ENCODE measurements at regions not wholly inside any gene's neighbourhood (a gene's known extent, or its start where the extent isn't known, plus 50 kb on each side); places are given as distances from the start of the nearest gene placed in this dataset.

DNA sequence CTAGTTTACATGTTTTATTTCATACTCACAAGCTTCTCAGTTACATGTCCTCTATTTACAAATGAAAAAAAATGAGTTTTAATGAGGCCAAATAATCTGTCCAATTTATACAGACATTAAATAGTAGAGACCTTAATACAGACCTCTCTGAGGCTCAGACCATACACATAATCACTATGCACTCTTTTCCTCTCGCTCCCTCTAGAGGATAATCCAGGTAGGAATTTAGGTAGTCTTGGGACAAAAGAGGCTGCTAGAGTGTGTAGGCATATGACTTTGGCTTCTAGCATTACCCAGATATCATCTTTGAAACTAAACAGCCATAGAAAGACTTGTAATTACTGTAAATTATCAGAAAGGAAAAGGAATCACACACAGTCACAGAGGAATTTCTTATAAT, 444.7 kb downstream of the HINT1 start:
- H3K79me2 ChIP-seq (ENCODE audit: insufficient read depth, low read length): no peaks in the 10 kb centered on the region
- no peaks in the 10 kb centered on the region for H3K4me1 ChIP-seq (ENCODE audit: control insufficient read depth in 1 of 2, insufficient read depth in 2 of 2, low read length in 2 of 2)
- Mint-ChIP-seq H3K36me3 (no peaks in the 10 kb centered on the region), H3K9me3 (peaks cover 0 to 2% (median 0%) of the 10 kb centered on the region in 7 donors), H3K27me3 (ENCODE audit: low read depth in 3 of 3) (peaks cover 1 to 3% (median 2%) of the 10 kb centered on the region in 3 donors), H3K27ac (no peak overlapping the region), H3K4me3 (no peak overlapping the region), H3K4me1 (no peaks in the 10 kb centered on the region)
- no peaks in the 10 kb centered on the region for H3K36me3 ChIP-seq (replicated peaks in 1 of 2; ENCODE audit: control insufficient read depth in 1 of 2, insufficient read depth in 2 of 2, low read length in 2 of 2)
- no peak overlapping the region for H3K27ac ChIP-seq (ENCODE audit: low read depth in 1 of 2, low read length in 2 of 2)
- no peak overlapping the region for H3K4me2 ChIP-seq (replicated peaks; ENCODE audit: extremely low read depth, low read length, poor library complexity, severe bottlenecking)
- no peak overlapping the region for H2AFZ ChIP-seq (ENCODE audit: insufficient read depth, low read depth, low read length, poor library complexity, severe bottlenecking)
- intact Hi-C loops (cut with micrococcal nuclease): no loop called here
- no peaks in the 10 kb centered on the region for H4K20me1 ChIP-seq (ENCODE audit: insufficient read depth, low read length)
- no peaks in the 10 kb centered on the region for H3K27me3 ChIP-seq (ENCODE audit: control insufficient read depth in 2 of 2, insufficient read depth in 2 of 2, low read length in 2 of 2)
- no peak overlapping the region for H3K4me3 ChIP-seq (replicated peaks in 1 of 3; ENCODE audit: low read depth in 2 of 3, low read length in 3 of 3)
- H3K9ac ChIP-seq (ENCODE audit: insufficient read depth, low read length, poor library complexity, severe bottlenecking): no peak overlapping the region
- peak in 1 of 3 donors; percentile 0 for DNase-seq
- no peaks in the 10 kb centered on the region for H3K9me3 ChIP-seq (replicated peaks in 1 of 2; ENCODE audit: control insufficient read depth in 1 of 2, insufficient read depth in 1 of 2, low read length in 2 of 2)
- TF ChIP-seq, protein P1, sequence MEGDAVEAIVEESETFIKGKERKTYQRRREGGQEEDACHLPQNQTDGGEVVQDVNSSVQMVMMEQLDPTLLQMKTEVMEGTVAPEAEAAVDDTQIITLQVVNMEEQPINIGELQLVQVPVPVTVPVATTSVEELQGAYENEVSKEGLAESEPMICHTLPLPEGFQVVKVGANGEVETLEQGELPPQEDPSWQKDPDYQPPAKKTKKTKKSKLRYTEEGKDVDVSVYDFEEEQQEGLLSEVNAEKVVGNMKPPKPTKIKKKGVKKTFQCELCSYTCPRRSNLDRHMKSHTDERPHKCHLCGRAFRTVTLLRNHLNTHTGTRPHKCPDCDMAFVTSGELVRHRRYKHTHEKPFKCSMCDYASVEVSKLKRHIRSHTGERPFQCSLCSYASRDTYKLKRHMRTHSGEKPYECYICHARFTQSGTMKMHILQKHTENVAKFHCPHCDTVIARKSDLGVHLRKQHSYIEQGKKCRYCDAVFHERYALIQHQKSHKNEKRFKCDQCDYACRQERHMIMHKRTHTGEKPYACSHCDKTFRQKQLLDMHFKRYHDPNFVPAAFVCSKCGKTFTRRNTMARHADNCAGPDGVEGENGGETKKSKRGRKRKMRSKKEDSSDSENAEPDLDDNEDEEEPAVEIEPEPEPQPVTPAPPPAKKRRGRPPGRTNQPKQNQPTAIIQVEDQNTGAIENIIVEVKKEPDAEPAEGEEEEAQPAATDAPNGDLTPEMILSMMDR (IDR thresholded peaks at IDR 0.05): no peak
- WGBS (ENCODE audit: insufficient coverage): no CpG with 5 or more reads among the region's 1 CpG

DNA sequence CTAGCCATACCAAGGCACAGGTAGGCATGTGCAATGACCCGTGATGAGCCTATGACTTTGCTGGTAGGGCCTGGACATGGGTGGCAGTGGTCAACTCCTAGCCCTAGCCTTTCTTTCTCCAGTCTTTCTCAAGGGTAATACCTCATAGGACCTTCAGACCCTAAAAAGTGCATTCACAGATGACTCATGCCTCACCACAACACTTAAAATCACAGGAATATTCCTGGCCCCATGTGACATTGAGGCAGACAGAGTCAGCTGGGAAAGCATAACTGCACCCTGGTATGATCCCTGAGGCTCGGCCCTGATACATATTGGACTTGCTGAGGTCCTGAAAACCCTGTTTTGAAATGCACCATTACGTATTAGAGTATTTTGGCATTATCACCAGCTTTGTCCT, 449.5 kb downstream of the HINT1 start:
- H3K27ac ChIP-seq (ENCODE audit: low read depth in 1 of 2, low read length in 2 of 2): no peak overlapping the region
- no peaks in the 10 kb centered on the region for H4K20me1 ChIP-seq (ENCODE audit: insufficient read depth, low read length)
- intact Hi-C loops (cut with micrococcal nuclease): no loop called here
- no peaks in the 10 kb centered on the region for H3K4me1 ChIP-seq (ENCODE audit: control insufficient read depth in 1 of 2, insufficient read depth in 2 of 2, low read length in 2 of 2)
- H3K36me3 ChIP-seq (replicated peaks in 1 of 2; ENCODE audit: control insufficient read depth in 1 of 2, insufficient read depth in 2 of 2, low read length in 2 of 2): no peaks in the 10 kb centered on the region
- H3K27ac Mint-ChIP-seq: no peak overlapping the region
- no peak overlapping the region for H3K4me2 ChIP-seq (replicated peaks; ENCODE audit: extremely low read depth, low read length, poor library complexity, severe bottlenecking)
- H3K9me3 ChIP-seq (replicated peaks in 1 of 2; ENCODE audit: control insufficient read depth in 1 of 2, insufficient read depth in 1 of 2, low read length in 2 of 2): no peaks in the 10 kb centered on the region
- no peaks in the 10 kb centered on the region for H3K4me1 Mint-ChIP-seq
- H2AFZ ChIP-seq (ENCODE audit: insufficient read depth, low read depth, low read length, poor library complexity, severe bottlenecking): no peak overlapping the region
- no peak overlapping the region for H3K9ac ChIP-seq (ENCODE audit: insufficient read depth, low read length, poor library complexity, severe bottlenecking)
- DNase-seq: no peak
- H3K4me3 Mint-ChIP-seq: no peak overlapping the region
- no peaks in the 10 kb centered on the region for H3K36me3 Mint-ChIP-seq
- H3K27me3 Mint-ChIP-seq (ENCODE audit: low read depth in 3 of 3): peaks cover 0 to 3% (median 1%) of the 10 kb centered on the region in 3 donors
- no peak overlapping the region for H3K4me3 ChIP-seq (replicated peaks in 1 of 3; ENCODE audit: low read depth in 2 of 3, low read length in 3 of 3)
- 100% methylated on average over 3 of the region's 3 CpGs for WGBS (ENCODE audit: insufficient coverage)
- no peaks in the 10 kb centered on the region for H3K9me3 Mint-ChIP-seq
- TF ChIP-seq, protein P1 (IDR thresholded peaks at IDR 0.05): no peak
- no peaks in the 10 kb centered on the region for H3K27me3 ChIP-seq (ENCODE audit: control insufficient read depth in 2 of 2, insufficient read depth in 2 of 2, low read length in 2 of 2)
- H3K79me2 ChIP-seq (ENCODE audit: insufficient read depth, low read length): no peaks in the 10 kb centered on the region
